A172 (cell line): ENCODE measurements at regions not wholly inside any gene's neighbourhood (a gene's known extent, or its start where the extent isn't known, plus 50 kb on each side); places are given as distances from the start of the nearest gene placed in this dataset.
"Not testable (repeated sequence)": the region's sequence is repeated elsewhere in the genome, so short reads cannot be mapped to it uniquely, and the experiment has no call there.

Experiments used
- DNase-seq: peaks from one replicate; pipeline ENCODE4 v3.0.0-alpha.2; 2015; ENCODE audit warnings: low spot score

- no peak for DNase-seq
These were observed 325.3 kb downstream of the TLE1 start for GRCh38 chr9:81363916-81364480.

GRCh38 chr9:81361296-81361695 lies 328.1 kb downstream of the TLE1 start:
- no peak for DNase-seq

- no peak for DNase-seq
These were observed 338.2 kb downstream of the TLE1 start for GRCh38 chr9:81351166-81351565.

DNA sequence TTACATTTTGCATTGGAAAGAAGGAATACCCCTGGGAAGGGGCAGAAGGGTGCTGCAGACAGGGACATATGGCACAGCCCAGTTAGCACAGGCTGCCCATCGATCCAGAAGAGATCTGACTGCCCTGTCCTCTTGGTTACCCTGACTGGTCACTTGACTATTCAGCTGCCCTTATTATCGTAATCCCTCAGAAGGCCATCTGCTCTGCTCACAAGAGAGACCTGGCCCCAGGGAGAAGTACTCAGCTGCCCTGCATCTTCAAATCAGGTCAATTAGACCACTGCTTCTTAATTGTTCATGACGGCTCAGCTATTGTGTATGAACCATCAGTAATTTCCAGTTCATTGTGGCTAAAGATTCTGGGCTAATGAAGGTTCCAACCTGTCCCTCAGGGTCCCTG lies 345.0 kb downstream of the TLE1 start:
- DNase-seq, result no peak

DNA sequence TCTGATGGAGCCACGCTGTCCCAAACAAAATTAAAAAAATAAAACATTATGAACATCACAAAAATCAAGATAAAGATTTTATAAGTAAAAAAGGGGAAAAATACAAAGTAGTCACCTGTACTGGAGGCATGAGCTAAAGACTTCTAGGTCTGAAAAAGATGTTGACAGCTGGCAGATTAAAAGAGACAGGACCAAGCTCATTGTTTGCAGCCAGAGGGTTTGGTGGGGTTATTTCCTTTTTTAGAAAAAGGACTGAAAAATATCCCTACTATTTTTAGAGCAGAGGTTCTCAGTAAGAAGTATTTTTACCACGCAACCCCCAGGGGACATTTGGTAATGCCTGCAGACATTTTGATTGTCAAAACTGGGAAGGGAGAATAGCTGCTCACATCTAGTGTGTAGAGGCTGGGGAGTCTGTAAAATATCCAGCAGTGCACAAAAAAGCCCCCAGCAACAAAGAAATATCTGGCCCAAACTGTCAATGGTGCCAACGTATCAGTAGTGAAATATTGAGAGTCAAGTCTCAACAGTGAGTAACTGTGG lies 353.4 kb downstream of the TLE1 start:
- DNase-seq, result no peak

GRCh38 chr9:81321551-81321950 lies 367.8 kb downstream of the TLE1 start:
- no peak for DNase-seq

DNA sequence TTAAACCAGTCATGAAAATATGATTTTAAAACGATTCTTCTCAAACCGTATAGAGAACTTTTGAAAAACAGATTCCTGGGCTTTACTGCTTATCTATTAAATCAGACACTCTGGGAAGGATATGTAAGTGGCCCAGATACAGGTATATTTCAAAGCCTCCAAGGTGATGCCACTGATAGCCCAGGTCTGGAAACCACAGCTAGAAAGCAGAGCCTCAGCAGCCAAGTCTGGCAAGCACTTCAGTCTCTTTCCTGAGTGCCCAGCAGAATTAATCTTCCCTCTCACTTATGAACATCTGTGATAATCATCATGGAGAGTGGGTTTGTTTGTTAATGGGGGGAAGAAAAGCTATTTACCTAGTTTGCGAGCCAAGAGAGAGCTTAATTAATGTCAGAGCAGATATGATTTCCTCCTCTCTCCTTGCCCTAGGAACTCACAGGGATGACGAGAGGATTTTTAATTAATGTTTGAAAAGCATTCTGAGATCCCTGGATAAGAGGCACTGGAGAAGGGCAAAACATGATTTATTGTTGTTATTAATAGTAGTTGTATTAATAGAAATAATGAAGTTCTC lies 368.4 kb downstream of the TLE1 start:
- DNase-seq, result no peak

GRCh38 chr9:81318571-81318970 lies 370.8 kb downstream of the TLE1 start:
- DNase-seq, result peak; percentile 70

- DNase-seq, result no peak
These were observed 371.4 kb downstream of the TLE1 start for GRCh38 chr9:81317939-81318338.

GRCh38 chr9:81317223-81317622 lies 372.1 kb downstream of the TLE1 start:
- DNase-seq, result no peak

GRCh38 chr9:81314490-81314889 lies 374.9 kb downstream of the TLE1 start:
- no peak for DNase-seq

- DNase-seq, result no peak
These were observed 375.5 kb downstream of the TLE1 start for GRCh38 chr9:81313877-81314276.

GRCh38 chr9:81312346-81312745 lies 377.0 kb downstream of the TLE1 start:
- no peak for DNase-seq

DNA sequence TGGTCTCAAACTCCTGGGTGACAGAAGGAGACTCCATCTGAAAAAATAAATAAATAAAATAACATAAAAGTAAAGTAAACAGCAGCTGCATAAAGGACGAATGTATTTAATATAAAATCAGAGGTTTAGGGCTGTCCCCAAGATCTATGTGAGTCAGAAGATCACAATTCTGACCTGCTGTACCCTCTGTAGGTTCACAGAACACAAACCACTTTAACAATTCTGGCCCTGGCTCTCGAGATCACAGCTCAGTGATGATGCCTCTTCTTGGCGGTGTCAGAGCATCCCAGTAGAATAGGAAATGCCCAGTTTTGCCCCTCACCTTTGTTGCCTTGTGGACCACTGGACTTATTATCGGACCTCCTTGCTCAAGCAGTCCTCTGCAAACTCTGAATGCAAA lies 380.9 kb downstream of the TLE1 start:
- DNase-seq, result peak; percentile 27

GRCh38 chr9:81307791-81308190 lies 381.6 kb downstream of the TLE1 start:
- DNase-seq, result not testable (repeated sequence)

GRCh38 chr9:81305561-81306182 lies 383.7 kb downstream of the TLE1 start:
- no peak for DNase-seq

DNA sequence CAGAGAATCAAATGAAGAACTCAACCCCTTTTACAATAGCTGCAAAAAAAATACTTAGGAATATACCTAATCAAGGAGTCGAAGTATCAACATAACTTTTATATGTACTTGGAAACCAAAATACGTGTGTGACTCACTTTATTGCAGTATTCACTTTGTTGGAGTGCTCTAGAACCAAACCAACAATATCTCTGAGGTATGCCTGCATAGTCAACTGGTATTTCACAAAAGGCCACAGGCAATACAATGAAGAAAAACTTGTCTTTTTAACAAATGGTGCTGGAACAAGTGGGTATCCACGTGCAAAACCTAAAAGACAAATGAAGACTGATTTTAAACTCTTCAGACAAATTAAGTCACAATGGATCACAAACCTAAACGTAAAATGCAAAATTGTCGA lies 385.7 kb downstream of the TLE1 start:
- no peak for DNase-seq

- no peak for DNase-seq
These were observed 395.7 kb downstream of the TLE1 start for GRCh38 chr9:81293651-81294050.

GRCh38 chr9:81292056-81292805 lies 397.1 kb downstream of the TLE1 start:
- DNase-seq, result no peak

- no peak for DNase-seq
These were observed 399.7 kb downstream of the TLE1 start for GRCh38 chr9:81289622-81290021.

DNA sequence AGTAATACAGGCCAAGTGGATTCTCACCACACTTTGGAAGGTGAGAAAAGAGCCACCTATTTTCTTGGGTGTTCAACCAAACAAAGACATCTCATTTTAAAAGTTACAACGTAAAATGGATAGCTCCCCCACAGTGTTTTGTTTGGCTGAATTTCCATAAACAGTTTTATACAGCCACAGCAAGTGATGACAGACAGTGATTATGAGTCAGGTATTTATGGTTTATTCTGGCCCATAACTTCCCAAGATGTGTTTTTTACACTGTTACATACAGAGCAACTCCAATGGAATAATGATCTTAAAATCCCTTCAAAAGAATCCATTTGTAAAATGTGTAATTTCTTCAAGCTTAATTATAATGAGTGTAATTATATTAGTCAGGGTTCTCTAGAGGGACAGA lies 421.3 kb downstream of the TLE1 start:
- peak; percentile 32 for DNase-seq

DNA sequence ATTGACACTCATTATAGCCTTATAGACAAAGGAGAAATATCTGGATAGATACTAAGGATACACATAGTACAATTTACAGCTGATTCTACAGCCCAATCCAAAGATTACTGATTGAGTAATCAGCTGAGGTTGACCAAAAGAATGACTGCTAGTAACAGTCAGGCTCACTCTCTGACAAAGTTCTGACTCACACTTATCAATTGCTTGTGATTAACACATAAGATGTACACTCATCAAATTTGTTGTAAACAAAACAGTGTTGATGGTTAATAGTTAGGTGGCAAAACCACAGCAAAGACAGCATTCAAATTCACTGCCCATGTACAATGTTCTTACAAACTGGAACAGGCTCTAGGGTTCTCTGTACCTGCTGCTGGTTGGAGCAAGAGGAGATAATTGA lies 422.7 kb downstream of the TLE1 start:
- peak; percentile 15 for DNase-seq

DNA sequence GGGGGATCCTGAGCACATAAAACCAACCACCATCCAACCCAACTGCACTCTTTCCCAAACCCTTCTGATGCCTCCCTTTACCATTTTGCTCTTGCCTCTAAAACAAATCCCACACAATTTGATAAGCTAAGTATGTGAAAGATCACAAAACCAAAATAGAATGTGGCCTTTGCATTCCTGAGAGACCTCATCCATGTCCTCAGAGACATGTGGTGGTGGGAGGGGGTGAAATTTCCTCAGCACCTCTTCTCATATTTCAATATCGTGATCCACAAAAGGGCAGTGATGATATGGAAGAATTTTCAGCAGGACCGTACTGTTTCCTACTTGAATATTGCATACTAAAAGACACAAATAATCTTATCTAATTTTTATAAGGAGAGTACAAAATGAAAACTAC lies 423.3 kb downstream of the TLE1 start:
- DNase-seq, result no peak
